ENCODE measurements at regions not wholly inside any gene's neighbourhood (a gene's known extent, or its start where the extent isn't known, plus 50 kb on each side); places are given as distances from the start of the nearest gene placed in this dataset.
"Not testable (repeated sequence)": the region's sequence is repeated elsewhere in the genome, so short reads cannot be mapped to it uniquely, and the experiment has no call there.

DNA sequence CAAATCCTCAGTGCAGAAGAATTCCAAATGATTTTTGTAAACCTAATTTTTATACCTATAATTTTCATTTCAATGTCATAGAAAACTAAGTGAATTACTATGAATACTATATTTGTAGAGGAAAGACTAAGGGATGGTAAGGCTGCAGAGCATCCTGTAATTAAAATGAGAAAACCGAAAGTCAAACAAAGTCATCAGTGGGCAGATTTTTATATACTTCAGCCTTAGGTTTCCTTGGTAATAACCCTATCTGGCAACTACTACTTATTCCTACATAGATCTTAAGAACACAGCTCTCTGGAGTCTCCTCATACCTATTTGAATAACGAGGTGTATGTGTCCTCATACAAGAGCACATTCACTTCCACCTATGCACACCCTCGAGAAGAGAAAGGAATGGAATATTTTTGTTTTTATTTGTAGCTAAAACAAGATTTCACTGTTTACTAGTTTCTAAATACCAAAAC is 117.9 kb upstream of the SGK1 start:
- H3K27me3 ChIP-seq (ENCODE audit: insufficient read depth, low read length), result no peaks in the 10 kb centered on the region
- H3K9me3 ChIP-seq (ENCODE audit: low read depth, low read length), result no peaks in the 10 kb centered on the region
- no peak overlapping the region for H3K4me3 ChIP-seq (ENCODE audit: low read length)
- peaks cover 25% of the 10 kb centered on the region for H3K4me1 ChIP-seq (ENCODE audit: insufficient read depth, low read length)

DNA sequence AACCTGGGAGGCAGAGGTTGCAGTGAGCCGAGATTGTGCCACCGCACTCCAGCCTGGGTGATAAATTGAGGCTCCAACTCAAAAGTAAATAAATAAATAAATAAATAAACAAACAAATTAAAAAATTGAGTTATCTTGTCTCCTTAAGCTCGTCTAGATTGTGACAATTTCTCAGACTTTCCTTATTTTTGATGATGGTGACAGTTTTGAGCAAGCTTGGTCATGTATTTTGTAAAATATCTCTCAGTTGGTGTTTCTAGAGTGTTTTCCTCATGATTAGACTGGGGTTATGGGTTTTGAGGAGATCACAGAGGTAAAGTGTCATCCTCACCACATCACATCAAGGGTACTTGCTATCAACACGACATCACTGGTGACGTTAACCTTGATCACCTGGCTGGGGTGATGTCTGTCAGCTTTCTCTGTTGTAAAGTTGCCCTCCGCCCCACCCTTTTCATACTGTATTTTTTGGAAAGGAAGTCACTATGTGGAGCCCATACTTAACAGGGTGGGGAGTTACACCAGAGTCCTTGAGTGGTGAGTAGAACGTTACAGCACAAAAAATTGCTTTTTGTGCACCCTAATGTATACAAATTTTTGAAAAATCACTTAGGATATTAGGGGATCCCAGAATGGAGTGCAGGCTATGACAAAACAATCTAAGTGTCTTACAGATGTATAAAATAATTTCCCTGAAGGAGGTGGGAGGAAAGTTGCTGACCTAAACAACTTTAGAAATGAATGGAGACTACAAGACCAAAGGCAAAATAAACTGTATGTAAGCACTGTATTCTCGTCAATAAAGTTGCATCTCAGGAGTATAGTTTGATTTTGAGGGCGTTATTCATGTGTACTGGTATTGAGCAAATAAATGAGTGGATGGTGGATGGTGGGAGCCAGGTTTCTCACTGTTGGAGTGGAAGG is 116.4 kb upstream of the SGK1 start:
- Histone ChIP-seq H3K9me3 (ENCODE audit: low read depth, low read length) (no peaks in the 10 kb centered on the region), H3K4me3 (ENCODE audit: low read length) (no peak overlapping the region), H3K27me3 (ENCODE audit: insufficient read depth, low read length) (no peaks in the 10 kb centered on the region), H3K4me1 (ENCODE audit: insufficient read depth, low read length) (peaks cover 25% of the 10 kb centered on the region)

DNA sequence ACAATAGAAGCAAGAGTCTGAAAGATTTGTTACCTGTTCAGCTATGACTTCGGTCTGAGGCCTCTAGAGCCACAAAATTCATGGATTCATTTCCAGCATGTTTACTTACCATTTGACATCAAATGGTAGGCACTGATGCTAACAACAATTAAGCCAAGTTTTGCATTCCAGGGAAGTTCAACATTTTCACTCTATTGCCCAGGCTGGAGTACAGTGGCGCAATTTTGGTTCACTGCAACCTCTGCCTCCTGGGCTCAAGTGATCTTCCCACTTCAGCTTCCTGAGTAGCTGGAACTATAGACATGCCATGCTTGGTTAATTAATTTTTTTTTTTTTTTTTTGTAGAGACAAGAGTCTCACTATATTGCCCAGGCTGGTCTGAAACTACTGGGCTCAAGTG is 114.1 kb upstream of the SGK1 start:
- no peaks in the 10 kb centered on the region for H3K27me3 ChIP-seq (ENCODE audit: insufficient read depth, low read length)
- H3K9me3 ChIP-seq (ENCODE audit: low read depth, low read length), result no peaks in the 10 kb centered on the region
- peaks cover 14% of the 10 kb centered on the region for H3K4me1 ChIP-seq (ENCODE audit: insufficient read depth, low read length)
- no peak overlapping the region for H3K4me3 ChIP-seq (ENCODE audit: low read length)

DNA sequence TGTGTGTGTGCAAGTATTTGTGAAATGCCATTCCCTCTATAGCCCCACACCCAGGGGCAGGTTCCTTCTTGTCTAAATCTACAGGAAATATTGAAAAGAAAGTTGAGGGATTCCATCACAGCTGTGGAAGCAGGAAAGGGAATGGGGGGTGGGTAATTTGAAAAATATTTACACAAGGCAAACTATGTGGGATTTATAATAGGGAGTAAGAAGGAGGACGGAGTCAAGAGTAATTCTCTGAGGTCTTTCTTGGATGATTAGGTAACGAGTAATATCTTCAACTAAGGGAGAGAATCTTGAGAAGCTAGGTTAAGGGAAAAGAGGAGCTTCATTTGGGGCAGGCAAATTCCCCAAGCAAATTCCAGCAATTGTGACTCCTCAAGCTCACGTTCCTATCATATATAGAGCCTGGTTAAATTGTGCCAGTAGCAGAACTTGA is 113.5 kb upstream of the SGK1 start:
- Histone ChIP-seq H3K27me3 (ENCODE audit: insufficient read depth, low read length) (no peaks in the 10 kb centered on the region), H3K9me3 (ENCODE audit: low read depth, low read length) (no peaks in the 10 kb centered on the region)

GRCh38 chr6:134429861-134430380 is 112.0 kb upstream of the SGK1 start:
- H3K4me1 ChIP-seq (ENCODE audit: insufficient read depth, low read length), result peaks cover 5% of the 10 kb centered on the region
- no peak overlapping the region for H3K4me3 ChIP-seq (ENCODE audit: low read length)
- H3K27me3 ChIP-seq (ENCODE audit: insufficient read depth, low read length), result no peaks in the 10 kb centered on the region

More for the DNA sequence above, 113.5 kb upstream of the SGK1 start:
- H3K4me1 ChIP-seq (ENCODE audit: insufficient read depth, low read length), result peaks cover 11% of the 10 kb centered on the region
- H3K4me3 ChIP-seq (ENCODE audit: low read length), result no peak overlapping the region

GRCh38 chr6:134427721-134428120 is 109.8 kb upstream of the SGK1 start:
- H3K9me3 ChIP-seq (ENCODE audit: low read depth, low read length), result no peaks in the 10 kb centered on the region
- H3K27me3 ChIP-seq (ENCODE audit: insufficient read depth, low read length), result no peaks in the 10 kb centered on the region
- H3K4me1 ChIP-seq (ENCODE audit: insufficient read depth, low read length), result peaks cover 16% of the 10 kb centered on the region
- no peak overlapping the region for H3K4me3 ChIP-seq (ENCODE audit: low read length)

More at GRCh38 chr6:134429861-134430380, 112.0 kb upstream of the SGK1 start:
- no peaks in the 10 kb centered on the region for H3K9me3 ChIP-seq (ENCODE audit: low read depth, low read length)

- H3K27me3 ChIP-seq (ENCODE audit: insufficient read depth, low read length), result no peaks in the 10 kb centered on the region
- no peaks in the 10 kb centered on the region for H3K9me3 ChIP-seq (ENCODE audit: low read depth, low read length)
- peaks cover 13% of the 10 kb centered on the region for H3K4me1 ChIP-seq (ENCODE audit: insufficient read depth, low read length)
- no peak overlapping the region for H3K4me3 ChIP-seq (ENCODE audit: low read length)
Measured at GRCh38 chr6:134426623-134427022, 108.7 kb upstream of the SGK1 start.

GRCh38 chr6:134425917-134426316 is 108.0 kb upstream of the SGK1 start:
- not testable (repeated sequence) for H3K9me3 ChIP-seq (ENCODE audit: low read depth, low read length); H3K4me3 ChIP-seq (ENCODE audit: low read length); H3K27me3 ChIP-seq (ENCODE audit: insufficient read depth, low read length)
- H3K4me1 ChIP-seq (ENCODE audit: insufficient read depth, low read length), result peaks cover 13% of the 10 kb centered on the region

DNA sequence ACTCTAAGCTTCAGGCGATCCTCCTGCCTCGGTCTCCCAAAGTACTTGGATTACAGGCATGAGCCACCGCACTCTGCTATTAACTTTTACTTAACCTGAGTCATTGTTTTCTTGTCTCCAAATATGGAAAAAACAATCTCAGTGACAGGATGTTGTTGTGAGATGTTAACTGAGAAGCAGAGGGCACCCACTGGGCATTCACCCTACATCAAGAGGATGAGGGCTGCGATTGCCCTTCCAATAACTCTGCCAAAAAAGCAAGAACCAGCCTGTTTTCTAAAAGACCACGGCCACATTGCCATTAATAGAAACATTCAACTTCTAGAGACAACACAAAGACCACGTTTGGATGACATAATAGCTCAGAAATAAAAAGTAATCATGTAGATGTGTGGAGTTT is 107.6 kb upstream of the SGK1 start:
- H3K9me3 ChIP-seq (ENCODE audit: low read depth, low read length), result no peaks in the 10 kb centered on the region
- H3K27me3 ChIP-seq (ENCODE audit: insufficient read depth, low read length), result no peaks in the 10 kb centered on the region
- H3K4me3 ChIP-seq (ENCODE audit: low read length), result no peak overlapping the region
- H3K4me1 ChIP-seq (ENCODE audit: insufficient read depth, low read length), result peaks cover 13% of the 10 kb centered on the region

DNA sequence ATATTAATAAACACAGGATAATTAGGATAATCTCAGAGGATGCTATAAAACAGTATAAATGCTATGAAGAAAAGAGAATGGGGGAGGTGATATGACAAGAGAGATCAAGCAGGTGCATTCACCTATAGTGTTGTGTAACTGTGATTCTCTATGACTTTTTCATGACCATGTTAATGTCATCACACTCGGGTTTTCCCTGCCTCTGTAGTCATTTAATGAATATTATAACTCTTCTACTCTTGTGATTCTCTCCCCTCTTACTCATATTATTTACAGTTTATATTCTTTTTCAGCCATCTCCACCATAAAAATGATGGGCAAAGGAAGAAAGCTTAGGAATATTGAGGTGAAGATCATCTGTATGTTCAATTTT is 106.9 kb upstream of the SGK1 start:
- no peaks in the 10 kb centered on the region for H3K9me3 ChIP-seq (ENCODE audit: low read depth, low read length)
- no peak overlapping the region for H3K4me3 ChIP-seq (ENCODE audit: low read length)
- no peaks in the 10 kb centered on the region for H3K27me3 ChIP-seq (ENCODE audit: insufficient read depth, low read length)
- peaks cover 13% of the 10 kb centered on the region for H3K4me1 ChIP-seq (ENCODE audit: insufficient read depth, low read length)

GRCh38 chr6:134424165-134424797 is 106.4 kb upstream of the SGK1 start:
- Histone ChIP-seq H3K9me3 (ENCODE audit: low read depth, low read length) (no peaks in the 10 kb centered on the region), H3K4me1 (ENCODE audit: insufficient read depth, low read length) (peaks cover 13% of the 10 kb centered on the region), H3K27me3 (ENCODE audit: insufficient read depth, low read length) (no peaks in the 10 kb centered on the region), H3K4me3 (ENCODE audit: low read length) (no peak overlapping the region)

GRCh38 chr6:134422426-134423231 is 104.7 kb upstream of the SGK1 start:
- H3K27me3 ChIP-seq (ENCODE audit: insufficient read depth, low read length), result no peaks in the 10 kb centered on the region
- H3K9me3 ChIP-seq (ENCODE audit: low read depth, low read length), result no peaks in the 10 kb centered on the region
- H3K4me1 ChIP-seq (ENCODE audit: insufficient read depth, low read length), result peaks cover 13% of the 10 kb centered on the region
- H3K4me3 ChIP-seq (ENCODE audit: low read length), result no peak overlapping the region

GRCh38 chr6:134421501-134421900 is 103.6 kb upstream of the SGK1 start:
- H3K4me3 ChIP-seq (ENCODE audit: low read length), result no peak overlapping the region
- no peaks in the 10 kb centered on the region for H3K9me3 ChIP-seq (ENCODE audit: low read depth, low read length)
- peaks cover 15% of the 10 kb centered on the region for H3K4me1 ChIP-seq (ENCODE audit: insufficient read depth, low read length)
- no peaks in the 10 kb centered on the region for H3K27me3 ChIP-seq (ENCODE audit: insufficient read depth, low read length)

GRCh38 chr6:134420614-134421181 is 102.8 kb upstream of the SGK1 start:
- H3K4me3 ChIP-seq (ENCODE audit: low read length), result no peak overlapping the region
- H3K4me1 ChIP-seq (ENCODE audit: insufficient read depth, low read length), result peaks cover 22% of the 10 kb centered on the region
- no peaks in the 10 kb centered on the region for H3K9me3 ChIP-seq (ENCODE audit: low read depth, low read length)
- no peaks in the 10 kb centered on the region for H3K27me3 ChIP-seq (ENCODE audit: insufficient read depth, low read length)
